B cell (primary cell): ENCODE measurements at regions not wholly inside any gene's neighbourhood (a gene's known extent, or its start where the extent isn't known, plus 50 kb on each side); places are given as distances from the start of the nearest gene placed in this dataset.

Experiments
- ATAC-seq: fragments of 200-7000 bp; cut with Tn5 transposase; one replicate; pipeline ENCODE4 v1.10.0; 2021; ENCODE audit warnings: low read depth, mild to moderate bottlenecking, moderate number of reproducible peaks, moderate library complexity
- CTCF ChIA-PET: fragments of 350-600 bp; sonication (Branson Sonifier 250); formaldehyde crosslinking; loops from one replicate; lab custom pipeline; 2021; ENCODE audit warnings: antibody characterized with exemption, inconsistent platforms; lab: Charles Lee
- POLR2A ChIA-PET: fragments of 350-600 bp; sonication (Branson Sonifier 250); formaldehyde crosslinking; loops from one replicate; lab custom pipeline; 2021; ENCODE audit warnings: antibody characterized with exemption; lab: Charles Lee
- DNase-seq: peaks from one replicate; pipeline ENCODE4 v3.0.0; 2013
- H2AFZ ChIP-seq: 2 replicates; pipeline ENCODE4 v1.6.1; 2012; ENCODE audit warnings: mild to moderate bottlenecking, low read depth, low read length; ENCODE audit not compliant: insufficient read depth, poor library complexity, severe bottlenecking
- H3K27ac ChIP-seq, 2 donors: 1 replicate in 1 of 2; 2 replicates in 1 of 2; pipeline ENCODE4 v1.5.1; 2012 to 2013; ENCODE audit warnings: low read length in 2 of 2, mild to moderate bottlenecking in 2 of 2, moderate library complexity in 1 of 2
- H3K27me3 ChIP-seq, 4 experiments: fragments of 200-600 bp in 1 of 4; sonication (generic) in 1 of 4; replicated peaks in 1 of 4; 1 replicate in 2 of 4; 2 replicates in 2 of 4; pipeline versions ENCODE4 v1.6.1 to v1.7.0; 2013 to 2016; ENCODE audit warnings: low read length in 3 of 4, mild to moderate bottlenecking in 2 of 4, mixed read lengths in 1 of 4, moderate library complexity in 1 of 4; ENCODE audit not compliant: insufficient read depth in 4 of 4, control insufficient read depth in 3 of 4; ENCODE audit errors: control extremely low read depth in 1 of 4
- H3K36me3 ChIP-seq, 2 experiments: replicated peaks in 1 of 2; 1 replicate in 1 of 2; 2 replicates in 1 of 2; pipeline versions ENCODE4 v1.6.1 to v1.7.1; 2013; ENCODE audit warnings: low read length in 1 of 2; ENCODE audit not compliant: insufficient read depth in 2 of 2, control insufficient read depth in 1 of 2; ENCODE audit errors: control extremely low read depth in 1 of 2, extremely low read depth in 1 of 2
- H3K4me1 ChIP-seq, 2 donors: fragments of 200-600 bp in 1 of 2; sonication (generic) in 1 of 2; 1 replicate in 1 of 2; 2 replicates in 1 of 2; pipeline versions ENCODE4 v1.5.1 to v1.6.1; 2013 to 2017; ENCODE audit warnings: low read length in 2 of 2; ENCODE audit not compliant: control insufficient read depth in 2 of 2, insufficient read depth in 2 of 2
- H3K4me2 ChIP-seq: replicated peaks from 2 replicates; pipeline ENCODE3; 2012; ENCODE audit warnings: mild to moderate bottlenecking, low read depth, low read length; ENCODE audit not compliant: poor library complexity, severe bottlenecking
- H3K4me3 ChIP-seq, 5 experiments: fragments of 200-600 bp in 1 of 5; sonication (generic) in 1 of 5; 1 replicate in 3 of 5; 2 replicates in 2 of 5; pipeline versions ENCODE4 v1.5.1 to v1.7.0; 2011 to 2016; ENCODE audit warnings: low read length in 4 of 5, mild to moderate bottlenecking in 4 of 5, low read depth in 2 of 5, control low read depth in 1 of 5, moderate library complexity in 1 of 5; ENCODE audit not compliant: insufficient read depth in 1 of 5; ENCODE audit errors: control extremely low read depth in 1 of 5, extremely low read depth in 1 of 5
- H3K79me2 ChIP-seq: fragments of 200-600 bp; sonication (generic); one replicate; pipeline ENCODE4 v1.6.0; 2016; ENCODE audit warnings: low read length; ENCODE audit not compliant: control insufficient read depth, insufficient read depth
- H3K9ac ChIP-seq: fragments of 200-600 bp; sonication (generic); 2 replicates; pipeline ENCODE4 v1.6.1; 2017; ENCODE audit warnings: mild to moderate bottlenecking, low read length, moderate library complexity
- H3K9me3 ChIP-seq, 3 donors: one replicate each; pipeline versions ENCODE4 v1.6.1 to v1.7.1; 2013; ENCODE audit warnings: low read length in 2 of 3; ENCODE audit not compliant: control insufficient read depth in 2 of 3, insufficient read depth in 1 of 3; ENCODE audit errors: control extremely low read depth in 1 of 3
- H4K20me1 ChIP-seq: 2 replicates; pipeline ENCODE4 v1.6.0; 2012; ENCODE audit warnings: mild to moderate bottlenecking, low read length; ENCODE audit not compliant: insufficient read depth, control insufficient read depth, poor library complexity, severe bottlenecking
- H3K27ac Mint-ChIP-seq: one replicate; pipeline ENCODE4 v1.8.0; 2021; ENCODE audit warnings: mixed read lengths
- H3K27me3 Mint-ChIP-seq: one replicate; pipeline ENCODE4 v1.8.0; 2021; ENCODE audit warnings: mixed read lengths
- H3K4me1 Mint-ChIP-seq: one replicate; pipeline ENCODE4 v1.8.0; 2021; ENCODE audit warnings: mixed read lengths
- H3K4me3 Mint-ChIP-seq: one replicate; pipeline ENCODE4 v1.8.0; 2021; ENCODE audit warnings: mixed read lengths
- H3K9me3 Mint-ChIP-seq: one replicate; pipeline ENCODE4 v1.8.0; 2022; ENCODE audit warnings: mixed read lengths; ENCODE audit not compliant: insufficient read depth
- EZH2 ChIP-seq: IDR thresholded peaks from 2 replicates; pipeline ENCODE4 v1.6.1; 2012; ENCODE audit warnings: borderline replicate concordance, low read depth, mild to moderate bottlenecking, moderate library complexity, low read length; ENCODE audit not compliant: insufficient read depth, poor library complexity, severe bottlenecking
- WGBS: methylation state at CpG from one replicate; pipeline ENCODE4 v1.1.5; 2013; ENCODE audit warnings: missing lambda C conversion rate; ENCODE audit not compliant: insufficient coverage; 5-methylcytosine and 5-hydroxymethylcytosine counted together
- intact Hi-C: fragments of 100-400 bp; cut with micrococcal nuclease; formaldehyde crosslinking; loops from one replicate; pipeline ENCODE4 v1.10.0; 2022
- TF ChIP-seq, protein P1 (sequence below): fragments of 200-600 bp; IDR thresholded peaks from one replicate; pipeline ENCODE4 v1.8.0; 2022; ENCODE audit warnings: antibody characterized with exemption, mild to moderate bottlenecking

DNA sequence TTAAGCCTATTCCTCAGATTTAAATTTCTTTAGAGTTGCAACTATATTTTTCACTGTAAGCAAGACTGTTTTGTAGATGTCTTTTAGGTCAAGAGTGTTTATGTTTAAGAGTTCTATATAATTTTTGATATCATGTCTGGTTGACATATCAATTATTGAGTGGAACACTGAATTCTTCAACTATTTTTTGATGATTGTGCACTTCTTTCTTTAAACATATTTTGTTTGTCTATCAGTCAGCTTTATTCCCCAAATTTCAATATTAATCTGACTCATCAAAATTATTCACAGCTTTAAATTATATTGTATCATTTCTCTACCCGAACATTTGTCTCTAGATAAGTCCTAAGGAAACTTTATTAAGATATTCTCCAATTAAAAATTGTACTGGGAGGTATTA lies 933.6 kb upstream of the ROBO1 start:
- no peak overlapping the region for H3K4me3 Mint-ChIP-seq
- no peaks in the 10 kb centered on the region for H3K4me1 Mint-ChIP-seq
- H3K27me3 Mint-ChIP-seq = no peaks in the 10 kb centered on the region
- Histone ChIP-seq H3K27ac (no peak overlapping the region), H3K4me3 (no peak overlapping the region), H3K36me3 (no peaks in the 10 kb centered on the region), H3K9ac (no peak overlapping the region), H3K27me3 (no peaks in the 10 kb centered on the region), H3K4me1 (no peaks in the 10 kb centered on the region), H3K79me2 (no peaks in the 10 kb centered on the region), H2AFZ (no peak overlapping the region), H4K20me1 (no peaks in the 10 kb centered on the region), H3K4me2 (no peak overlapping the region), H3K9me3 (peaks cover 0 to 8% (median 6%) of the 10 kb centered on the region in 3 donors)
- ATAC-seq (no peak), DNase-seq (no peak)
- H3K27ac Mint-ChIP-seq = no peak overlapping the region
- ChIA-PET POLR2A (no interaction called here), CTCF (no interaction called here)
- no peak for TF ChIP-seq EZH2
- TF ChIP-seq, protein P1, sequence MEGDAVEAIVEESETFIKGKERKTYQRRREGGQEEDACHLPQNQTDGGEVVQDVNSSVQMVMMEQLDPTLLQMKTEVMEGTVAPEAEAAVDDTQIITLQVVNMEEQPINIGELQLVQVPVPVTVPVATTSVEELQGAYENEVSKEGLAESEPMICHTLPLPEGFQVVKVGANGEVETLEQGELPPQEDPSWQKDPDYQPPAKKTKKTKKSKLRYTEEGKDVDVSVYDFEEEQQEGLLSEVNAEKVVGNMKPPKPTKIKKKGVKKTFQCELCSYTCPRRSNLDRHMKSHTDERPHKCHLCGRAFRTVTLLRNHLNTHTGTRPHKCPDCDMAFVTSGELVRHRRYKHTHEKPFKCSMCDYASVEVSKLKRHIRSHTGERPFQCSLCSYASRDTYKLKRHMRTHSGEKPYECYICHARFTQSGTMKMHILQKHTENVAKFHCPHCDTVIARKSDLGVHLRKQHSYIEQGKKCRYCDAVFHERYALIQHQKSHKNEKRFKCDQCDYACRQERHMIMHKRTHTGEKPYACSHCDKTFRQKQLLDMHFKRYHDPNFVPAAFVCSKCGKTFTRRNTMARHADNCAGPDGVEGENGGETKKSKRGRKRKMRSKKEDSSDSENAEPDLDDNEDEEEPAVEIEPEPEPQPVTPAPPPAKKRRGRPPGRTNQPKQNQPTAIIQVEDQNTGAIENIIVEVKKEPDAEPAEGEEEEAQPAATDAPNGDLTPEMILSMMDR = no peak
- H3K9me3 Mint-ChIP-seq = peaks cover 6% of the 10 kb centered on the region
- intact Hi-C loops = no loop called here
- no CpG with 5 or more reads among the region's 1 CpG for WGBS

DNA sequence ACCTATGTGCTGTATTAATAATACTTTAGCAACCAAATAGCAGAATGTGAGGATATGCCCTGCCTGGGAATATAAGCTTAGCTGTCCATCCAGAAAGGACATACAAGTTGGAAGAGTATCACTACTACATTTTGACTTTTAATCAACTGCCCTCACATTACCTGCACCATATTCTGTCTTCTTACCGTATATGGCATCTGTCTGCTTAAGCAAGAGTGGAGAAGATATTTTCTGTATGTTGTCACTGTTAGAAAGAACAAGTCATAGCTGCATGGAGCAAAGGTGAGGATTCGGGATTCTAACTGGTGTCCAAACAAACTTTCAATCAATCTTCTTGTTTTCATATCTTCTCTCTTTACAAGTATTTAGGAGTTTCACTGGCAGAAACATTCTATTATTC lies 929.5 kb upstream of the ROBO1 start:
- Histone ChIP-seq H3K4me1 (no peaks in the 10 kb centered on the region), H4K20me1 (no peaks in the 10 kb centered on the region), H3K9me3 (peaks cover 0 to 2% (median 0%) of the 10 kb centered on the region in 3 donors), H3K4me3 (no peak overlapping the region), H3K4me2 (no peak overlapping the region), H3K27ac (no peak overlapping the region), H3K9ac (no peak overlapping the region), H3K27me3 (no peaks in the 10 kb centered on the region), H3K79me2 (no peaks in the 10 kb centered on the region), H2AFZ (no peak overlapping the region), H3K36me3 (no peaks in the 10 kb centered on the region)
- no peak for TF ChIP-seq EZH2
- TF ChIP-seq, protein P1 = no peak
- no CpG with 5 or more reads among the region's 2 CpGs for WGBS
- no peak overlapping the region for H3K4me3 Mint-ChIP-seq
- ChIA-PET CTCF (no interaction called here), POLR2A (no interaction called here)
- H3K27me3 Mint-ChIP-seq = no peaks in the 10 kb centered on the region
- ATAC-seq (no peak), DNase-seq (no peak)
- intact Hi-C loops = no loop called here
- no peak overlapping the region for H3K27ac Mint-ChIP-seq
- no peaks in the 10 kb centered on the region for H3K9me3 Mint-ChIP-seq
- no peaks in the 10 kb centered on the region for H3K4me1 Mint-ChIP-seq
